Hindlimb muscle (tissue), 1 donor: ENCODE measurements at regions not wholly inside any gene's neighbourhood (a gene's known extent, or its start where the extent isn't known, plus 50 kb on each side); places are given as distances from the start of the nearest gene placed in this dataset.

ENCODE experiments used
- DNase-seq: peaks from one replicate; pipeline ENCODE4 v3.0.0-alpha.2; 2013

GRCh38 chr13:24083141-24083540 is 77.4 kb upstream of the SPATA13 start:
- DNase-seq = no peak

- DNase-seq = no peak
These were observed 76.6 kb upstream of the SPATA13 start for GRCh38 chr13:24083722-24084421.

- no peak for DNase-seq
These were observed 74.9 kb upstream of the SPATA13 start for GRCh38 chr13:24085662-24086061.

GRCh38 chr13:24086642-24087041 is 73.9 kb upstream of the SPATA13 start:
- DNase-seq = no peak

GRCh38 chr13:24087605-24088225 is 72.8 kb upstream of the SPATA13 start:
- no peak for DNase-seq

GRCh38 chr13:24090049-24090448 is 70.5 kb upstream of the SPATA13 start:
- DNase-seq = no peak

- no peak for DNase-seq
These were observed 69.4 kb upstream of the SPATA13 start for GRCh38 chr13:24091080-24091479.

GRCh38 chr13:24092108-24092507 is 68.4 kb upstream of the SPATA13 start:
- no peak for DNase-seq

- no peak for DNase-seq
These were observed 67.5 kb upstream of the SPATA13 start for GRCh38 chr13:24093047-24093446.

- DNase-seq = no peak
These were observed 63.9 kb upstream of the SPATA13 start for GRCh38 chr13:24096659-24097058.

GRCh38 chr13:24097064-24097463 is 63.5 kb upstream of the SPATA13 start:
- no peak for DNase-seq

- DNase-seq = no peak
These were observed 62.9 kb upstream of the SPATA13 start for GRCh38 chr13:24097667-24098066.

GRCh38 chr13:24099490-24099889 is 61.0 kb upstream of the SPATA13 start:
- no peak for DNase-seq

- no peak for DNase-seq
These were observed 60.3 kb upstream of the SPATA13 start for GRCh38 chr13:24100188-24100587.

GRCh38 chr13:24103782-24104372 is 56.6 kb upstream of the SPATA13 start:
- DNase-seq = no peak

- DNase-seq = no peak
These were observed 55.8 kb upstream of the SPATA13 start for GRCh38 chr13:24104723-24105122.

- DNase-seq = no peak
These were observed 54.1 kb upstream of the SPATA13 start for GRCh38 chr13:24106429-24106828.

- DNase-seq = no peak
These were observed 52.4 kb upstream of the SPATA13 start for GRCh38 chr13:24107955-24108614.

- DNase-seq = no peak
These were observed 51.9 kb upstream of the SPATA13 start for GRCh38 chr13:24108615-24108965.

GRCh38 chr13:24110011-24110410 is 50.5 kb upstream of the SPATA13 start:
- DNase-seq = no peak
